ENCODE measurements at regions not wholly inside any gene's neighbourhood (a gene's known extent, or its start where the extent isn't known, plus 50 kb on each side); places are given as distances from the start of the nearest gene placed in this dataset.

- Histone ChIP-seq H3K27me3 (ENCODE audit: control insufficient read depth, insufficient read depth, low read length) (no peaks in the 10 kb centered on the region), H3K36me3 (ENCODE audit: control insufficient read depth, insufficient read depth, low read length) (no peaks in the 10 kb centered on the region), H3K4me3 (ENCODE audit: low read depth, low read length) (no peak overlapping the region)
- DNase-seq (ENCODE audit: low read depth): no peak
- TF ChIP-seq CTCF (IDR thresholded peaks at IDR 0.05; ENCODE audit: insufficient read depth, low read length, severe bottlenecking): no peak
- FAIRE-seq: peak; percentile 73
Observed at GRCh38 chr12:17489452-17489851, 600.5 kb downstream of the RERGL start.

DNA sequence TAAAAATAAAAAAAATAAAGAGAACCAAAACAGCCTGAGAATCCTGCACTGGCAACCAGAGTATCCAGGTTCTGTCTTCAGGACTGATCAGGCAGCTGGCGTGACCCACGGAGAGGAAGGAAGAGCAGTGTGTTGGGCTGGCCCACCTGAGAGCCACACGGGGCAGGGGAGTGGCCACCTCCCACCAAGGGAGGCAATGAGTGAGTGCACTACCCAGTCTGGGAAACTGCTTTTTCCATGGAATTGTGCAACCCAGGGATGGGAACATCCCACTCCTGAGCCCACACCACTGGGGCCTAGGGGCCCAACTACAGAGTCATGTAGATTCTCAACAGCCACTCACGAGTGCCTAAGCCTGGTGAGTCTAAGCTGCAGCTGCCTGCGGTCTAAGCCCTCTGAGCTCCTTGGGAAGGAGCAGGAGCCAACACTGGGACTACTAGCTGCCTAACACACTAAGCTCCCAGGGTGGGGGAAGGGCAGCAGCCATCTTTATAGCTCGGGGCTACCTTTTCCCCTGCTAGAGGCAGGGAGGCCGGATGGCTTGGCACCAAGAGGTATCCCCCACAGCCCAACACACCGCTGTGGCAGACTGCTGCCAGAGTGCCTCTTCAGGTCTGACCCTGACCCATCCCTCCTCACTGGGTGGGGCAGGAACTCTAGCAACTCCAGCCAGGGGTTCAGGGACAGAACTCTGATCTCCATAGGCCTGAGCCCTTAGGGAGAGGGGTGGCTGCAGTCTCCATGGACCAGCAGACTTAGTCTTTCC, 610.9 kb downstream of the RERGL start:
- Histone ChIP-seq H3K4me3 (ENCODE audit: low read depth, low read length) (no peak overlapping the region), H3K36me3 (ENCODE audit: control insufficient read depth, insufficient read depth, low read length) (no peaks in the 10 kb centered on the region), H3K27me3 (ENCODE audit: control insufficient read depth, insufficient read depth, low read length) (no peaks in the 10 kb centered on the region)
- no peak for TF ChIP-seq CTCF (IDR thresholded peaks at IDR 0.05; ENCODE audit: insufficient read depth, low read length, severe bottlenecking)
- no peak for DNase-seq (ENCODE audit: low read depth)
- no peak for FAIRE-seq

- no peak for FAIRE-seq
Observed at GRCh38 chr12:17470460-17470859, 619.5 kb downstream of the RERGL start.

DNA sequence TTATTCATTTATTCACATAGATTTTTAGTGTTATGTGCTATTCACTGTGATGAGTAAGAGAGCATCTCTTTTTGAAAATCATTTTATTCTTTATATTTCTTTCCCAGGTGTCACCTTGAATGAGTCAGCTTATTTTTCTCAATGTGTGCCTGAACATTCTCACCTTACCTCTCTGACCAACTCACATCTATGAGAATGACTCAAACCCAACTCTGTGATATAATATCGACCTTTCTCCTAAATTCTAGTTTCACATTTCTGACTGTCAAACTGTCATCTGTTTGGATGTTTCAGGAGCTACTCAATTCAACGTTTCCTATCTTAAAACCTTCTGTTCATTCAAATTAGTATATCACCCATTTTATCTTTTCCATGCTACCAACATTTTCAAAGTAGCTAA, 630.8 kb downstream of the RERGL start:
- TF ChIP-seq CTCF (IDR thresholded peaks at IDR 0.05; ENCODE audit: insufficient read depth, low read length, severe bottlenecking): no peak
- Histone ChIP-seq H3K4me3 (ENCODE audit: low read depth, low read length) (no peak overlapping the region), H3K36me3 (ENCODE audit: control insufficient read depth, insufficient read depth, low read length) (no peaks in the 10 kb centered on the region), H3K27me3 (ENCODE audit: control insufficient read depth, insufficient read depth, low read length) (no peaks in the 10 kb centered on the region)
- FAIRE-seq (no peak), DNase-seq (ENCODE audit: low read depth) (peak; percentile 3)

More at GRCh38 chr12:17470460-17470859, 619.5 kb downstream of the RERGL start:
- no peak for TF ChIP-seq CTCF (IDR thresholded peaks at IDR 0.05; ENCODE audit: insufficient read depth, low read length, severe bottlenecking)
- DNase-seq (ENCODE audit: low read depth): no peak
- H3K36me3 ChIP-seq (ENCODE audit: control insufficient read depth, insufficient read depth, low read length): no peaks in the 10 kb centered on the region
- H3K4me3 ChIP-seq (ENCODE audit: low read depth, low read length): no peak overlapping the region
- H3K27me3 ChIP-seq (ENCODE audit: control insufficient read depth, insufficient read depth, low read length): no peaks in the 10 kb centered on the region

DNA sequence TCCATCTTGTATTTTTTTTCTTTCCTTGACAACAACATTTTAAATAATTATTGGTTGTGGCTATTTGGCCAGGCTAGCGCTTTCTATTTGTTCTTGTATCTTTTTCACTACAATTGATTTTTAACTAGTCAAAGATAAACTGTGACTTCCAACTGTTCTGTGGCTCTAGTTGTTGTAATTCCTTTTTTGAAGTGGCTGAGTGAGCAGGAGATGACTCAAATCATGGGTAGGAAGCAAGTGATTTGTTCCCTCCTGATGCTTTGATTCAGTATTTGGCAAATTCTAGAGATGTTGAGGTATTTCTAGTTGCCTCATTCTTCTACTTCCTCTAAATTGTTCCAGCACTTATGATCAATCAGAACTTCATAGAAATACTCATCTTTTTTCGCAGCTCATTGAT, 633.5 kb downstream of the RERGL start:
- H3K27me3 ChIP-seq (ENCODE audit: control insufficient read depth, insufficient read depth, low read length): no peaks in the 10 kb centered on the region
- H3K36me3 ChIP-seq (ENCODE audit: control insufficient read depth, insufficient read depth, low read length): no peaks in the 10 kb centered on the region
- no peak overlapping the region for H3K4me3 ChIP-seq (ENCODE audit: low read depth, low read length)
- no peak for FAIRE-seq
- DNase-seq (ENCODE audit: low read depth): no peak
- TF ChIP-seq CTCF (IDR thresholded peaks at IDR 0.05; ENCODE audit: insufficient read depth, low read length, severe bottlenecking): no peak

GRCh38 chr12:17438141-17438540, 651.9 kb downstream of the RERGL start:
- FAIRE-seq (no peak), DNase-seq (ENCODE audit: low read depth) (no peak)
- Histone ChIP-seq H3K4me3 (ENCODE audit: low read depth, low read length) (no peak overlapping the region), H3K36me3 (ENCODE audit: control insufficient read depth, insufficient read depth, low read length) (no peaks in the 10 kb centered on the region), H3K27me3 (ENCODE audit: control insufficient read depth, insufficient read depth, low read length) (no peaks in the 10 kb centered on the region)
- TF ChIP-seq CTCF (IDR thresholded peaks at IDR 0.05; ENCODE audit: insufficient read depth, low read length, severe bottlenecking): no peak

Data from bronchial epithelial cell (primary cell).